ENCODE measurements at regions not wholly inside any gene's neighbourhood (a gene's known extent, or its start where the extent isn't known, plus 50 kb on each side); places are given as distances from the start of the nearest gene placed in this dataset.

DNA sequence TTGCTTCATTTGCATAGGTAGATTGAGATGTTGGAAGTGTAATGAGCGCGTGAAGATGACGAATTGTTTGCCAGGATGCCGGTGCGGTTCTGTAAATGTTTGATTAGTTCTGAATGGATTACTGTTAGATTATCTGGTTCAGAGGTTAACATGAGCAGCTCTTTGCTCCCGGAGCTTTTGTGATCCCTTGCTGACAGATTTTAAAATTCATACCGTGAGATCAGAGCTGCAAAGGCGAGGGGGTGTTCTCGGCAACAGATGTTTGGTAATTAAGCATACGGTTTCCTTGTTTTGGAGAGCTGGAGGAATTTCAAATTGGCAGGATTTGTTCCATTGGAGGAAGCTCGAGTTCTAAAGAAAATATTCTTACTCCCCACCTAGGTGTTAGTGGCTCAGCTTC, 237.8 kb upstream of the GPR26 start:
- Mint-ChIP-seq H3K27ac (peak overlapping the region in 1 of 3 experiments; percentile 13; a peak in 2 of 7 replicates), H3K9me3 (no peaks in the 10 kb centered on the region), H3K4me3 (no peak overlapping the region), H3K36me3 (ENCODE audit: insufficient read depth in 1 of 3, low read depth in 3 of 3) (no peaks in the 10 kb centered on the region), H3K27me3 (ENCODE audit: low read depth) (no peaks in the 10 kb centered on the region; the same call in 1 of the 2 replicates), H3K4me1 (peaks cover 28 to 46% of the 10 kb centered on the region in 2 experiments)
- Histone ChIP-seq H3K18ac (ENCODE audit: insufficient read length, low read depth, low read length) (no peak overlapping the region), H3K27ac (ENCODE audit: insufficient read length, low read depth, low read length) (no peak overlapping the region), H2BK5ac (ENCODE audit: insufficient read length, low read length) (no peak overlapping the region), H3K9ac (ENCODE audit: extremely low read depth, insufficient read length, low read length) (no peak overlapping the region), H3K4me1 (ENCODE audit: insufficient read depth, low read length) (0 out of 2 replicates have a peak, but pooled peaks cover 2% of the 10 kb centered on the region), H3K23ac (ENCODE audit: insufficient read length, low read depth, low read length) (no peak overlapping the region), H3K79me1 (ENCODE audit: insufficient read depth, low read depth, low read length, poor library complexity, severe bottlenecking) (no peaks in the 10 kb centered on the region), H3K4ac (ENCODE audit: low read depth, low read length) (no peak overlapping the region), H3K14ac (ENCODE audit: insufficient read depth, low read length) (no peak overlapping the region), H3K56ac (ENCODE audit: insufficient read length, low read depth, low read length) (no peak overlapping the region), H3K79me2 (ENCODE audit: insufficient read depth, low read length) (no peaks in the 10 kb centered on the region), H2BK12ac (ENCODE audit: insufficient read length, low read depth, low read length) (no peak overlapping the region), H2AK5ac (ENCODE audit: insufficient read length, low read length) (no peak overlapping the region), H4K20me1 (ENCODE audit: control insufficient read depth, insufficient read depth, insufficient read length) (no peaks in the 10 kb centered on the region), H4K5ac (ENCODE audit: insufficient read length, low read depth, low read length) (no peak overlapping the region), H3K9me3 (ENCODE audit: control insufficient read depth, low read depth, low read length) (no peaks in the 10 kb centered on the region), H3T11ph (ENCODE audit: low read length) (no peak overlapping the region), H2BK20ac (ENCODE audit: low read depth, low read length, poor library complexity, severe bottlenecking) (no peak overlapping the region), H2BK15ac (ENCODE audit: low read depth, low read length) (no peak overlapping the region), H3K27me3 (ENCODE audit: insufficient read depth, low read length) (no peaks in the 10 kb centered on the region), H2BK120ac (ENCODE audit: low read depth, low read length, poor library complexity, severe bottlenecking) (no peak overlapping the region), H4K8ac (replicated peaks; ENCODE audit: insufficient read length, low read depth, low read length) (no peak overlapping the region), H2AFZ (ENCODE audit: low read length) (no peak overlapping the region), H3K23me2 (ENCODE audit: insufficient read length, low read depth, low read length, poor library complexity, severe bottlenecking) (no peaks in the 10 kb centered on the region), H3K4me2 (ENCODE audit: insufficient read depth, insufficient read length, low read length) (no peak overlapping the region), H4K91ac (ENCODE audit: insufficient read length, low read depth, low read length) (no peak overlapping the region)
- WGBS (ENCODE audit: extremely low coverage, insufficient read length, low lambda C conversion rate): no CpG with 5 or more reads among the region's 11 CpGs
- no peak for DNase-seq
- no peak for TF ChIP-seq CTCF (conservative IDR thresholded peaks at IDR 0.05)

Data from H9 (cell line).